ENCODE measurements at regions not wholly inside any gene's neighbourhood (a gene's known extent, or its start where the extent isn't known, plus 50 kb on each side); places are given as distances from the start of the nearest gene placed in this dataset.
"Not testable (repeated sequence)": the region's sequence is repeated elsewhere in the genome, so short reads cannot be mapped to it uniquely, and the experiment has no call there.

DNA sequence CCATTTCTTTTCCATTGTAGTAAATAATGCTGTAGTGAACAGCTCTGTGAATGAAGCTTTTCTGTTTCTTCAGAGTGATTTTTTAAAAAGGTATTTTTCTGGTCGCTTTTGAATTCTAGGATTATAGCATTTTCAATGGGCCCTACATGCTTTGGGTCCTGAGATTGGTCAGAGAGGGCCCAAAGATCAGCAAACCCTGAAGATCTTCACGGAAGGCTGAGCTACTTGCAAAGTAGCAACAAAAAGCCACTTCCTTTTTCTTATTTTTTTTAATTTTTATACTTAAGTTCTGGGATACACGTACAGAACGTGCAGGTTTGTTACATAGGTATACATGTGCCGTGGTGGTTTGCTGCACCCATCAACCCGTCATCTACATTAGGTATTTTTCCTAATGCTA lies 200.5 kb downstream of the FAT3 start:
- no peak for DNase-seq (ENCODE audit: low read depth)

- DNase-seq (ENCODE audit: low read depth), result no peak
Observed at GRCh38 chr11:92432515-92432914, 207.9 kb downstream of the FAT3 start.

DNA sequence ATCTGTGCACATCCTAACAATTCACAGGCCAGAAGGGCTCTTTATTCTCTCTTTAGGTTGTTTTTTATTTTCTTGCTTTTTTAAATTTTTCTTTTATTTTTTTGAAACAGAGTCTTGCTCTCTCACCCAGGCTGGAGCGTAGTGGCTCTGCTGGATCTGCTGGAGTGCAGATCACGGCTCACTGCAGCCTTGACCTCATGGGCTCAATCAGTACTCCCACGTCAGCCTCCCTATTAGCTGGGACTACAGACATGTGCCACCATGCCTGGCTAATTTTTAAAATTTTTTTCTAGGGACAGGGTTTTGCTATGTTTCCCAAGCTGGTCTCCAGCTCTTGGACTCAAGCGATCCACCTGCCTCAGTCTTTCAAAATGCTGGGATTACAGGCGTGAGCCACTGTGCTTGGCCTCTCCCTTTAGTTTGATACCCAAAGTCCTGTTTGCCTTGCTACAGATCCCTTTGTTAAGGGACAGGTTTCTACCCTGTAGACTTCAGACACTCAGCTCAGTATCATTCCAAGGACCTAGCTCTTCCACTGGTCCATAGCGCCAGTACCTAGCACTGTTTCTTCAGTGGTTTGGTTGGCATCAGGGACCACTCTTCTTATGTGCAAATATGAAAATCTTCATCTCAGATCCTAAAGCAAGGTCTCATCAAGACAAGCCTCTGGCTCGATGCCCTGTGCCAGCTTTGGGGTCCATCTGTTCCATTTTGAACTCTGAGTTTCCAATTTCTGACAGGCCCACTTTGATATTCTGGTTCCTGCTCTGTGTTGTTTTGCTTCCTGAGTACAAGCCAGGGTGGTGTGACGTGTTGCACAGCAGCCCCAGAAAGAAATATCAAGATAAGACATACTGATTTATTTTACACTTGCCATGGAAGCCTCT lies 211.7 kb downstream of the FAT3 start:
- DNase-seq (ENCODE audit: low read depth), result no peak

DNA sequence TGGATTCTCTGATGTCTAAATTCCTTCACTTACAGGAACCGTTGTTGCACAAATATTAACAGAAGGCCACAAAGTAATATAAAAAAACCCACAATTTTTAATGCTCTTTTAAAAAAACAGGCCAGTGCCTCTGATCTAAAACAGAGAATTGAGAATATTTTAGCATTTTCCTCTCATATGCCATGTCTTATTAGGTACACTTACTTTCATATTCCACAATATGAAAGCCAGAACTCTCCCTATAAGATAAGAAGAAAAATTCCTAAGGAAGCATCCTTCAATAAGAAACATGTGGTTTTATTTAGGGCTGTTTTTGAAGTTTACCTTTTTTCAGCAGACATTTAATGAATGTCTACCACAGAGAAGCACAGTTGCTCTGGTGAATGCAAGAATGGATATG lies 214.5 kb downstream of the FAT3 start:
- no peak for DNase-seq (ENCODE audit: low read depth)

DNA sequence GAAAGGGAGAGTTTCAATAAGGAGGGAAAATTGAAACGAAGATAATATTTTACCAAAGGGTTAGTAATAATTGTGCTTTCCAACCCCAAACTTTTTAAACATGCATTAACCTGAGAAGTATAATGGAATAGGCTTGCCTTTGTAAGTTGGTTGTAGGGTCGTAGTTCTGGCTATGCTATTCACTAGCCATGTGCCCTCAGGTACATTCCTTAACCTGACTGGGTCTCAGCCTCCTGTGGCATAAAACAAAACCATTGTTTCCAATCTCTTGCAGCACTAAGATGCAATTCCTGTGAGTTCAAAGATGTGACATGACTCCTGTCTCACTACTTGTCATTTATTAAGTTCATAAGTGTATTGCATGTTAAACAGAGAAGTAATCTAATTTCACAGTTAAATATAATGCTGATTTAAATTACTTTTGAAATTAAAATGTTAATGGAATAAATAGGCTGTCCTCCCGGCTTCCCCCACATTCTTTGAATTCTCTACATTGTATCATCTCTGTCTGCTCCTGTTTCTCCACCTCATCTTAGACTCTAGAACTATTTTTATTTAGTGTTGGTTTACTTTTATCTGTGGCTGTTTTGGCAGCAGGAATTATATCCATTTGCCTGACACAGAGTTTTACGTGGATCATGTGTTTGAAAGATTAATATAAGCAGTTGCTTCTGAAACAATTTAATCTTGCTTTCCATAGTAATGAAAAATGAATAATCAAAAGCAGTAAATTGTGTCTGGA lies 216.3 kb downstream of the FAT3 start:
- DNase-seq (ENCODE audit: low read depth), result no peak

DNA sequence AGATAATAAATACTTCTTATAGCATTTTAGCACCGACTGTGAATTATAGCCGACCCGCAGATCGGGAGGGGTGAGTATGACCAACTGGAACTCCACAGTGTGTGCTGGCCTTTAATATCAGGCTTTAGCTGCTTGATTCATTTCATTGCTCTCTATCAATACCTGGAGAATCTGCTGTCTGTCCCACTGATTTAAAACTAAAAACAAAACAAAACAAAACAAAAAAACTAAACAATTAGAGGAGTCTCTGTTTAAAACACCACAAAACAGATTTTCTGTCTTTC lies 216.8 kb downstream of the FAT3 start:
- DNase-seq (ENCODE audit: low read depth), result no peak

GRCh38 chr11:92443199-92443598 lies 218.6 kb downstream of the FAT3 start:
- DNase-seq (ENCODE audit: low read depth), result no peak

GRCh38 chr11:92447586-92447985 lies 223.0 kb downstream of the FAT3 start:
- no peak for DNase-seq (ENCODE audit: low read depth)

DNA sequence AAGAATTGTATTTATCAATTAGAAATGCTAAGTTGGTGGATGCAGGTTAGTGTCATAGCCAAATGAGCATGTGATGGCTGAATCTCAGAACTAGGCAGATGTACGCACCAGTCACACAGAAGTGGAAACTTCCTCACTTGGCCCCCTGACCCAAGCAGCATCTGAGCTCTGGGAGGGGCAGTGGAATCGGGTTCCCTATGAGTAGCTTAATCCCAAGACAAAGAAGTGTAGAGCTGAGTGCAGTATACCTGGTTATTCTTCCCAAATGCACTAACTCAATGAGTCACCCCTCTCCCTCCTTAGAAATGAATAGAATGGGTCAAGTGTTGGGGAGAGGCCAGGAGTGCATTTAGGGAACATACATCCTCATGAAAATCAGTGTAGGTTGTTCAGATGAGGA lies 224.6 kb downstream of the FAT3 start:
- no peak for DNase-seq (ENCODE audit: low read depth)

- DNase-seq (ENCODE audit: low read depth), result no peak
Observed at GRCh38 chr11:92449780-92450179, 225.2 kb downstream of the FAT3 start.

- DNase-seq (ENCODE audit: low read depth), result no peak
Observed at GRCh38 chr11:92451063-92451462, 226.4 kb downstream of the FAT3 start.

- peak; percentile 4 for DNase-seq (ENCODE audit: low read depth)
Observed at GRCh38 chr11:92453055-92453454, 228.4 kb downstream of the FAT3 start.

GRCh38 chr11:92455210-92455790 lies 230.7 kb downstream of the FAT3 start:
- no peak for DNase-seq (ENCODE audit: low read depth)

DNA sequence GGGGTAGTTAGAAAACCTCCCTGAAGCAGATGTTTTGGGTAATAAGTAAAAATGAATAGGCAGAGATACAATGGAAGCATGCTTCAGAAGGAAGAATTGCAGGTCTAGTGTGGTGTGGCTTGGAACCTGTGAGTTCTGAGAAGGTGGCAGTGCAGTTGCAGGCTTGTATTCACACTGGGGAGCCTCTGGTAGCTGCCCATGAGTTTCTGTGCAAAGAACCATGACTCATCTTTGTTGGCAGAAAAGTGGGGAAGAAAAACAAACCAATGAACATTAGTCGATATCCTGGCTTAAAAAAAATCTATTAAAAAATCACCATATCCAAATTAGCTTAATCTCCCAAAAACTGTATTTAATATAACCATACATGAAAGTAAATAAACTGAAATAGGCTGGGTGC lies 232.6 kb downstream of the FAT3 start:
- DNase-seq (ENCODE audit: low read depth), result no peak

DNA sequence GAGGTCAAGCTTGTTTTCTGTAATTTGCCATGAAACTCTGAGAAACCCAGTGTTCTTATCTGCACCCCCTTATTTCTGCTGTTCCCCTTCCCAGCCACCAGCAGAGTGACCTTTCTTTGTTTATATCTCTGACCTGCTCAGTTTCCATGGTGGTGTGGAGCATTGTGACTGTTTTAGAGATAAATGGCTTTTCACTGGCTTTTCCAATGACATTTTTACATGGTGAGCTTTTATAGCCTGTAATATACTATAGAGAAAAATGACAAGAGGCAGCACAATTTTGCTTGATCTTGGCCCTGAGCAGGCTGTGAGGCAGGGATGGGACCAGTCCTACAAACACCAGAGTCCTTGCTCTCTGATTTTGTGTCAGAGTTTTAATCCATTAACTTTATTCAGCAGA lies 233.9 kb downstream of the FAT3 start:
- no peak for DNase-seq (ENCODE audit: low read depth)

- no peak for DNase-seq (ENCODE audit: low read depth)
Observed at GRCh38 chr11:92460213-92460612, 235.6 kb downstream of the FAT3 start.

- no peak for DNase-seq (ENCODE audit: low read depth)
Observed at GRCh38 chr11:92461447-92461846, 236.8 kb downstream of the FAT3 start.

DNA sequence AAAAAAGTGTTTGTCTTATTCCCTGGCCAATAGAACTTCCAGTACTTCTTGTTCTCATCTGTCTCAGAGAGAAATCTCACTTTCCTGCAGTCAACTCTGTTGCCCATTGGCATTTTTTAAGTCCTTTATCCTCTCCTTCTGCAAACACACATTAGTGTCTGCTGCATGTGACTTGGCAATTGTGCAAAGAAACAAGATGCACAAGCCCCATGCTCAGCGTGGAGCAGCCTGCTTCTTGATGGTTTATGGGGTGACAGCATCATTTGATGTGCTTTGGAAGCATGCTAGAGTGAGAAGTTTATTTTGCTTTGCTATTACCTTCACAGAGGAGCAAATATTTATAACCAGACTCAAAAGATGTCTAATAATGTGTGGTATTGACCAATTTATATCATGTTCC lies 238.2 kb downstream of the FAT3 start:
- no peak for DNase-seq (ENCODE audit: low read depth)

DNA sequence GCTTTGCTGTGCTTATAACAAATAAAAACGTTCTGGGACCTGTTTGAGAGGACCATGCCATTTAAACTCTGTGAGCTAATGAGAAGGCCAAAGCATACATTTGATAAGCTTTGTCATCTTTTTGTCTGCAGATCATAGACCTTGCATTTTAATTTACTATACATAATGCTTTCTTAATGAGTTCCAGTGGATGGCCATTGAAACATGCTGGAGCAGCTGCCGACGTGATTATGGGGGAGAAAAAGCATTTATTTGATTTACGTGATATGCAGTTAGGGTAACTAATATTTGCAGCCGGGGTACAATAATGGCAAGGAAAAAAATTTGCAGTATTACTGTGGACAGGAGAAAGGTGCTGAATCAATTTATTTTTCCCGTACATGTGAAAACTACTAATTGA lies 240.2 kb downstream of the FAT3 start:
- DNase-seq (ENCODE audit: low read depth), result no peak

DNA sequence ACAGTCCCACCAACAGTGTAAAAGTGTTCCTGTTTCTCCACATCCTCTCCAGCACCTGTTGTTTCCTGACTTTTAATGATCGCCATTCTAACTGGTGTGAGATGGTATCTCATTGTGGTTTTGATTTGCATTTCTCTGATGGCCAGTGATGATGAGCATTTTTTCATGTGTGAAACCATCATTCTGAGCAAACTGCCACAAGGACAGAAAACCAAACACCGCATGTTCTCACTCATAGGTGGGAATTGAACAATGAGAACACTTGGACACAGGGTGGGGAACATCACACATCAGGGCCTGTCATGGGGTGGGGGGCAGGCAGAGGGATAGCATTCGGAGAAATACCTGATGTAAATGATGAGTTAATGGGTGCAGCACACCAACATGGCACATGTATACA lies 240.8 kb downstream of the FAT3 start:
- not testable (repeated sequence) for DNase-seq (ENCODE audit: low read depth)

- DNase-seq (ENCODE audit: low read depth), result no peak
Observed at GRCh38 chr11:92473736-92474135, 249.1 kb downstream of the FAT3 start.

GRCh38 chr11:92475316-92475715 lies 250.7 kb downstream of the FAT3 start:
- no peak for DNase-seq (ENCODE audit: low read depth)

DNA sequence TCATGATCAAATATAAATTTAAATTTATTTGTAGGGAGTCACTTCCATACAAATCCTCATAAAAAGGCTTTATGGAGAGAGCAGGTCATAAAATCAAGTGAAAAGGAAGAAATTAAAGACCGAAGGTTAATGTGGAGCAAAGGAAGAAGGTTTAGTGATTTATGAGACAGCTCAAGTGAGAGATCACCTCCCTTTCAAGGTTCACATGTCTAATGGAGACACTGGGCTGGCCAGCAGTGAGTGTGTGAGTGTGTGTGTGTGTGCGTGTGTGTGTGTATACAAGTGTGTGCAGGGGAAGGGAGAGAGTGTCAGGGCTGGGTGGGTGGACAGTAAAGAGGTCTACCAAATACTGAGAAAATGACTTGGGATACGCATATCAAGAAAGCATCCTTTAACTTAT lies 251.2 kb downstream of the FAT3 start:
- no peak for DNase-seq (ENCODE audit: low read depth)

Measured in ELR (cell line).